HG03025 (cell line): ENCODE measurements at regions not wholly inside any gene's neighbourhood (a gene's known extent, or its start where the extent isn't known, plus 50 kb on each side); places are given as distances from the start of the nearest gene placed in this dataset.

Experiments used
- ATAC-seq: cut with Tn5 transposase; IDR thresholded peaks from one replicate; pipeline ENCODE4 v1.9.1; 2021; ENCODE audit warnings: mild to moderate bottlenecking, moderate library complexity; ENCODE audit not compliant: unreplicated experiment, low FRiP score

DNA sequence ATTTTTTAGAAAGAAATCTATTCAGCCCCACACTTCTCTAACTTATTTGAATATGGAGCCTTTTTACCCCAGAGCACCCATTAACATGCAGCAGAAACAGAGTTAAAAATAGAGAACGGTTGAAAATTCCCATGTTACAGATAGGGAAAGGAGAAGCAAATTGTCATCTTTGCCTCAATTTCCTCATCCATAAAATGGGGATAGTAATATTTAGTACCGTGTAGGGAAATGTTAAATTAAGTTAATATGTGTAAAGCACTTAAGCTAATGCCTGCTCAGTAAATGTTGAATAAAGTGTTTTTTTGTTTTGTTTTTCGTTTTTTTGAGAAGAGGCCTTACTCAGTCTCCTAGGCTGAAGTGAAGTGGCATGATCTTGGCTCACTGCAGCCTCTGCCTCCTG lies 50.3 kb downstream of the NAV1 start:
- no peak for ATAC-seq

- ATAC-seq, result no peak
These were observed 51.5 kb downstream of the NAV1 start for GRCh38 chr1:201590474-201590873.

DNA sequence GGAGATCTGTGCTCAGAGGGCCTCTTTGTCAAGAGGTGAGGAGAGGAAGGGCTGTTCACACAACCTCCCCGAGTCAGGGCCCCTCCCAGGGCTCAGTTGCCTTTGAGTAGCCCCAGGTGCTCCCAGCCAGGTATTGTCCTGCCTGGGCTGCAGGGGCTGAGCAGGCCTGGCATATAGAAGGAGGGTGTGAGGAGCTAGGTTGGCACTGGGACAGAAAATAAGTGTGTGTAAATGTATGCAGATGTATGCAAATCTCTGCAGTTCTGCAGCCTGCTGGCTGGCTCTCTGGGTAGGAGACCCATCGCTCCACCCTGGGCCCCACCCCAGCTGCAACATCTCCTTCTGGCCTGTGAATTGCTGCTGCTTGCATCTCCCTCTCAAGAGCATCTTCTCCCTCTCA lies 52.4 kb downstream of the NAV1 start:
- no peak for ATAC-seq

DNA sequence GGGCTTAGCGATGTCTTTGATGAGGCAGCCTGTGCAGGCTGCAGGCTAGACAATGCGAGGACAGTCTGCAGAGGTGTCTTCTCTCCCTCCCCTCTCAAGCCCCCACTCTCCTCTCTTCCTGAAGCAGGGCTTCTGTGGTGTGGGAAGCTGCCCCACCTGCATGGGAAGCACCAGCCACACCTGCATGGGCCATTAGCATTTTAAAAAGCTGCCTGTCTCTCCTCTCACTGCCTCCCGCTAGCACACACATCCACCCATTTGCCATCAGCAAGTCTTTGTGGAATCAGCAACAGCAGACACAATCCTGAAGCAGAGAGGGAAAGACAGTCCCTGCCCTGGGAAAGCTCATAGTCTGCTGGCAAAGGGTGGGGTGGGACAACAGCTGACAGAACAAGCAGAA lies 53.1 kb downstream of the NAV1 start:
- no peak for ATAC-seq

GRCh38 chr1:201593200-201593921 lies 54.4 kb downstream of the NAV1 start:
- no peak for ATAC-seq

- ATAC-seq, result no peak
These were observed 55.8 kb downstream of the NAV1 start for GRCh38 chr1:201594575-201595245.

GRCh38 chr1:201595381-201595780 lies 56.5 kb downstream of the NAV1 start:
- no peak for ATAC-seq

DNA sequence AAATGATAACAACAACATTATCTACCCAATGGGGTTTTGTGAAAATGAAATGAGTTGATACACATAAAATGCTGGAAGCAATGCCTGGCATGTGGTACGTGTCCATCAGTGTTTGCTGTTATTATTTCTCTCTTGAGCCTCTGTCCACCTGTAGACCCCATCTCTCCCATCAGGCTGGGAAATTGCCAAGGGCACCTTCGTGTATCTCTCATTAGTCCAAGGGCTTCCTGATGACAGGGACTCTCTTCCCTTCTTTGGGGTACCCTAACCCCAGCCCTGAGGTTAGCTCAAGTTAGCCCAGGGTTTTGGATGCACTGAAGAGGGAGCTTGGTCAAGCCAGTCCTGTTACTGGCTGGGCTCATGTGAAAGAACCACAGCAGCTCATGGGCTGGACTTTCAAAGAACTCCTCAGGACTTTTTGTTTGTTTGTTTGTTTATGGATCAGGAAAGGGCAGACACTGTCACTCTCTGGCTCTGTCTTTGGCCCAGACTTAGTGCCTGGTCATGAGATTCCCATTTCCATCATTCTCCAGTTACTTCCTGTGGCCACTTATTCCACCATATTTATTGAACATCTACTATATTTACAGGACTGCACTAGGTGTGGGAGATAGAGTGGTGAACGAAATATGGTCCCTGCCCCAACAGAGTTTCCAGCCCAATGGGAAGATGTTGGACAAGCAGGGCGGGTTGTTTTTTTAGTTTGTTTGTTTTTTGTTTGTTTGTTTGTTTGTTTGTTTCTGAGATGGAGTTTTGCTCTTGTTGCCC lies 57.4 kb downstream of the NAV1 start:
- no peak for ATAC-seq

DNA sequence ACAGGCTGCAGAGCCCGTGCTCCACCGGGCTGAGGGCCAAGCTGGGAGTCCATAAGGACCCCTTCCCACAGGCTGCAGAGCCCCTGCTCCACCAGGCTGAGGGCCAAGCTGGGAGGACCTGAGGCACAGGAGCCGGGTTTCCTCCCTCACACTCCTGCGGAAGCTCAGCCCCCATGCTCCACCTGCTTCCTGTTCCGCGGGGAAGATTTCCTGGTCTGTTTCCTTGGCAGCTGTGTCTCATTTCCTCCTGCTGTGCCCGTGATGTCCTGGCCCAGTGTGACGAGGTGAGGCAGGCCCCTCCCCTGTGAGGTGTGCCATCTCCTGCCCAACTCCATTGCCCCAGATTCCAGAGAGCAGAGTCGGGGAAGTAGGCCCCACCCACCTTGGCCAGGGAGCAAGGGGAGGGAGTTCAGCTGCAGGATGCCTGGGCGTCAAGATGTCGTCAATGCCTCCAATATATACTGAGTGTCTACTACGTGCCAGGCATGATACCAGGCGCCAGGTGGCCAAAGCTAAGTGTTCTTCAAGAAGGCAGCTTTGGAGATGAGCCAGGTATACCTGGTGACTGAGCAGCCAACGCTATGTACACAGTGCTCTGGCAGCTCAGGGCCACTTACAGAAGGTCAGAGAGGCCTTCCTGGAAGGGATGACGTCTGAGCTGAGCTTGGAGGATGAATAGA lies 58.8 kb downstream of the NAV1 start:
- no peak for ATAC-seq

- ATAC-seq, result no peak
These were observed 59.5 kb downstream of the NAV1 start for GRCh38 chr1:201598396-201598795.

GRCh38 chr1:201598973-201599372 lies 60.0 kb downstream of the NAV1 start:
- no peak for ATAC-seq

- ATAC-seq, result no peak
These were observed 60.6 kb downstream of the NAV1 start for GRCh38 chr1:201599548-201599947.

DNA sequence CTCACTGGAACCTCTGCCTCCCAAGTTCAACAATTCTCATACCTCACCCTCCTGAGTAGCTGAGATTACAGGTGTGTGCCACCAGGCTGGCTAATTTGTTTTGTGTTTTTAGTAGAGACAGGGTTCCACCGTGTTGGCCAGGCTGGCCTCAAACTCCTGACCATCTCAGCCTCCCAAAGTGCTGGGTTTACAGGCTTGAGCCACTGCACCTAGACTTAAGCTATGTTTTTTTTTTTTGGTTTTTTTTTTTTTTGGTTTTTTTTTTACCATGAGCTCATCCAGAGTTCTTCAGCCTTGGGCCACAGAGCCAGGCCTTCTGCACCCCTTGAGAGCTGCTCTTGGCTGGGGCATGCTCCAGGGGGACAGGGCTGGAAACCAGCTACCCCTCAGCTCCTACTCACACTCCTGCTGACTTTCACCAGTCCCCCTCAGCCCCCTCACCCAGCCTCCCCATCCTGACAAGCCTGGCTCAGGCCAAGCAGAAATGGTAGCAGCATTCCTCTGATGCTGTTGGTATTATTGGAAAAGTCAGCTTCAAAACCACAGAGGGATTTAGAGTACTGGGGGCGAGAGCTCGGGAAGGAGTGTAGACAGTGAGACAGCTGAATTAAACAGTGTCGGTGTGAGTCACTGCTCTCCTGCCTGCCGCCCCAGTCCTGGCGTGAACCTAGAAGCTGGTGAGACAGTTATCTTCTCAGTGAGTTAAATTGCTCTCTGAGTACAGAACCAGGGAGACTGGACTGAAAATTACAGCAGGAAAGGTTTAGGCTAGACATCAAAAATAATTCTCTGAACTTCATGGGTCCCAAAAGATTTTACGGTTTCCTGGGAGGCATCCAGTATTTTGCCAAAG lies 63.7 kb downstream of the NAV1 start:
- no peak for ATAC-seq

DNA sequence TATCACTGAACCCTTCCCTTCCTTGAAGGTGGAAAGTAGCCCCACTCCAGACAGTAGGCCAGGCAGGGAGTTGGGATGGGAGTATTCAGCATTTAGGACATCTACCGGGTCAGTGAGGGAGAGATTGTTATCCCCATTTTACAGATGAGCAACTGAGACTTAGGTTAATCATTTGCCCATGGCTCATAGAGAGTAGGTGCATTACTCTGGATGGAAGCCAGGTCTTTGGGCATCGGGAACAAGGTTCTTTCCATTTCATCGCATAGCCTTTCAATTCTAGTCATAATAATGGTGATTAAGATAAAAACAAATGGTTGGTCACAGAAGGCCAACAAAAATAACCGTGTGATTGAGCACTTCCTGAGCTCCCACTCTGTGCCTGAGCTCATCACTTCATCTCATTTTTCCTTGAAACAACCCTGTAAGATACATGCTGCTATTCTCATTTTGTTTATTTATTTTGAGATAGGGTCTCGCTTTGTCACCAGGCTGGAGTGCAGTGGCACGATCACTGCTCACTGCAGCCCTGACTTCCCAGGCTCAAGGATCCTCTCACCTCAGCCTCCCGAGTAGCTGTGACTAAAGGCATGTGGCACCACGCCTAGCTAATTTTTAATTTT lies 64.8 kb downstream of the NAV1 start:
- no peak for ATAC-seq

DNA sequence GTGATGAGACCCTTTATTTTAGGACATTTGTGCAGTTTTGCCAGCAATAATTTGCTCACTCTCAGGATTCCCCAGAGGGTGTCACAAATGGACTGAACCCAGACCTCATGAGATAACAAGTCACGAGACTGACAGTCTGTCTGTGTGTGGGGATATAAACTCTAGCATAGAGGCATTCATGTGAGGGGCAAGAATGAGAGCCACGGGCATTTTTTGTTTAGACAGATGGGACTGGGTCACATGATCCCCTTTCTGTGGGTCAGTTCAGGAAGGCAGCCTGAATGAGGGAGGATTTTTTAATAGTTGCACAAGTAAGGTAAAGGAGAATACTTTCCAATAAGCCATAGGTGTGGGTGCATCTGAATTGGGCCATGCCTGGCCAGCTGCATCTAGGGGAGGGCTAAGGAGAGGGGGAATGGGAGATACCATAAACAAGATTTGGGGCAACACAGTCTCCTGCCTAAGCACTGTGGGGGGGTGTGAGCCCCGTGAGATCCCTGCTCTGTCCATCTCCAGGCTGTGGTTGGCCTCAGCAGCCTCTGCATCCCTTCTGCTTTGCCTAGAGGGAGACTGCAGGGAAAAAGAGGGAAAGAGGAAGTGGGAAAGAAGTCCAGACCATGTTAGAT lies 66.6 kb downstream of the NAV1 start:
- ATAC-seq, result no peak

- ATAC-seq, result no peak
These were observed 67.2 kb downstream of the NAV1 start for GRCh38 chr1:201606096-201606495.

GRCh38 chr1:201606623-201607022 lies 67.7 kb downstream of the NAV1 start:
- no peak for ATAC-seq

DNA sequence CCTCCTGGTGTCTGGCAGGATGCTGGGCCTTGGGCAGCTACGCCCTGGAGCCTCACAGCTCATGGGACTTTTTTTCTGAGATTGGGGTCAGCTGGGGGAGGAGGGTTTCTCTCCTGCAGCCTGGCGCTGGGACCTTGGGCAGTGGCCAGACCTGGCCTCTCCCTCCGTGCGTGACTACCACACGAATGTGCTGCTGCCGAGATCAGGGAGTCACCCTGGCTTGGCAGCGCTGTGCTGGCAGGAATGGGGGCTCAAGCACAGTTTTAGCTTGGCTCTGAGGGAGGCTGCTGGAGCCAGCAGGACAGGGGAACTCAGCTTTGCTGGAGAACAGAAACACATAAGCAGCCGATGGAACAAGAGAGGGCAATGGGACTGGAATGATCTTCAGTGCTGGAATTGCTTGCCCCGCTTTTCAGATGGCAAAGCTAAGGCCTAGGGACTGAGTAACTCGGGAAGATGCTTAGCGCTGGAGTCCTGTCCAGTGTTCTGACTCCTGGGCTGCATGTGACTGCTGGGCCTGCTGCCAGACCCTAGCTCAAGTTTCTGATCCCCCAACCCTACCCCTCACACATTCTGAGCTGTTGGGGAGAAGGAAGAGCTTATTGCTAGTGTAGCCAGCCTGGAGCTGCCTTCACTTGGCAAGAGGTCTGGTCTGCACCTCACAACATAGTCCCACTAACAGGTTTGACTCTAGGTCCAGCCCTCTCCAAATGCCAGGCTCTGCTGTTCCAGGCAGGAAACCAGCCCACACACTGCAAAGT lies 69.9 kb downstream of the NAV1 start:
- ATAC-seq, result no peak
